H9 (cell line): ENCODE measurements at regions not wholly inside any gene's neighbourhood (a gene's known extent, or its start where the extent isn't known, plus 50 kb on each side); places are given as distances from the start of the nearest gene placed in this dataset.

ENCODE experiments used
- DNase-seq: peaks from one replicate; pipeline ENCODE4 v3.0.0-alpha.2; 2017
- H2AFZ ChIP-seq: one replicate; pipeline ENCODE4 v1.6.1; 2013; ENCODE audit warnings: mild to moderate bottlenecking, low read length, control low read depth, moderate library complexity
- H2AK5ac ChIP-seq: 2 replicates; pipeline ENCODE4 v1.6.1; 2013; ENCODE audit warnings: low read length, control low read depth, mixed read lengths; ENCODE audit not compliant: insufficient read length
- H2BK120ac ChIP-seq: one replicate; pipeline ENCODE4 v1.6.1; 2013; ENCODE audit warnings: low read depth, mild to moderate bottlenecking, low read length, control low read depth, inconsistent platforms; ENCODE audit not compliant: poor library complexity, severe bottlenecking
- H2BK12ac ChIP-seq: 2 replicates; pipeline ENCODE4 v1.6.1; 2013; ENCODE audit warnings: low read length, control low read depth, mixed read lengths, low read depth; ENCODE audit not compliant: insufficient read length
- H2BK15ac ChIP-seq: 2 replicates; pipeline ENCODE4 v1.6.1; 2013; ENCODE audit warnings: low read depth, low read length, control low read depth
- H2BK20ac ChIP-seq: one replicate; pipeline ENCODE4 v1.6.1; 2013; ENCODE audit warnings: low read depth, mild to moderate bottlenecking, low read length, control low read depth, inconsistent platforms; ENCODE audit not compliant: poor library complexity, severe bottlenecking
- H2BK5ac ChIP-seq: 2 replicates; pipeline ENCODE4 v1.6.1; 2013; ENCODE audit warnings: low read length, control low read depth, mixed read lengths; ENCODE audit not compliant: insufficient read length
- H3K14ac ChIP-seq: 2 replicates; pipeline ENCODE4 v1.6.1; 2013; ENCODE audit warnings: low read length, control low read depth; ENCODE audit not compliant: insufficient read depth
- H3K18ac ChIP-seq: 2 replicates; pipeline ENCODE4 v1.6.1; 2013; ENCODE audit warnings: low read depth, mild to moderate bottlenecking, mixed read lengths, low read length, control low read depth; ENCODE audit not compliant: insufficient read length
- H3K23ac ChIP-seq: 2 replicates; pipeline ENCODE4 v1.6.1; 2013; ENCODE audit warnings: low read length, control low read depth, mixed read lengths, low read depth; ENCODE audit not compliant: insufficient read length
- H3K23me2 ChIP-seq: 2 replicates; pipeline ENCODE4 v1.6.1; 2013; ENCODE audit warnings: low read depth, mild to moderate bottlenecking, mixed read lengths, low read length, control low read depth; ENCODE audit not compliant: insufficient read length, poor library complexity, severe bottlenecking
- H3K27ac ChIP-seq: 2 replicates; pipeline ENCODE4 v1.5.1; 2013; ENCODE audit warnings: low read length, control low read depth, mixed read lengths, low read depth; ENCODE audit not compliant: insufficient read length
- H3K27me3 ChIP-seq: 2 replicates; pipeline ENCODE4 v1.6.1; 2013; ENCODE audit warnings: low read length, control low read depth, inconsistent platforms; ENCODE audit not compliant: insufficient read depth
- H3K4ac ChIP-seq: 2 replicates; pipeline ENCODE4 v1.6.1; 2013; ENCODE audit warnings: low read depth, mild to moderate bottlenecking, control low read depth, inconsistent platforms, low read length, moderate library complexity
- H3K4me1 ChIP-seq: 2 replicates; pipeline ENCODE4 v1.6.1; 2013; ENCODE audit warnings: low read length, control low read depth, inconsistent platforms; ENCODE audit not compliant: insufficient read depth
- H3K4me2 ChIP-seq: 2 replicates; pipeline ENCODE4 v1.6.1; 2013; ENCODE audit warnings: low read length, control low read depth, mixed read lengths; ENCODE audit not compliant: insufficient read length, insufficient read depth
- H3K56ac ChIP-seq: 2 replicates; pipeline ENCODE4 v1.6.1; 2013; ENCODE audit warnings: low read depth, mild to moderate bottlenecking, mixed read lengths, low read length, control low read depth; ENCODE audit not compliant: insufficient read length
- H3K79me1 ChIP-seq: 2 replicates; pipeline ENCODE4 v1.6.1; 2013; ENCODE audit warnings: low read depth, mild to moderate bottlenecking, moderate library complexity, low read length, control low read depth, inconsistent platforms; ENCODE audit not compliant: insufficient read depth, poor library complexity, severe bottlenecking
- H3K79me2 ChIP-seq: 2 replicates; pipeline ENCODE4 v1.6.1; 2013; ENCODE audit warnings: low read length, control low read depth, inconsistent platforms; ENCODE audit not compliant: insufficient read depth
- H3K9ac ChIP-seq: 2 replicates; pipeline ENCODE4 v1.6.1; 2013; ENCODE audit warnings: low read length, control low read depth, mixed read lengths; ENCODE audit not compliant: insufficient read length; ENCODE audit errors: extremely low read depth
- H3K9me3 ChIP-seq: one replicate; pipeline ENCODE4 v1.6.1; 2013; ENCODE audit warnings: low read depth, low read length, inconsistent platforms; ENCODE audit not compliant: control insufficient read depth
- H3T11ph ChIP-seq: one replicate; pipeline ENCODE4 v1.6.1; 2013; ENCODE audit warnings: mild to moderate bottlenecking, low read length, control low read depth, inconsistent platforms
- H4K20me1 ChIP-seq: one replicate; pipeline ENCODE4 v1.6.1; 2013; ENCODE audit not compliant: control insufficient read depth, insufficient read length, insufficient read depth
- H4K5ac ChIP-seq: 2 replicates; pipeline ENCODE4 v1.6.1; 2013; ENCODE audit warnings: low read depth, mild to moderate bottlenecking, mixed read lengths, low read length, control low read depth; ENCODE audit not compliant: insufficient read length
- H4K8ac ChIP-seq: replicated peaks from 2 replicates; pipeline ENCODE4 v1.6.1; 2013; ENCODE audit warnings: low read length, control low read depth, mixed read lengths, low read depth; ENCODE audit not compliant: insufficient read length
- H4K91ac ChIP-seq: 2 replicates; pipeline ENCODE4 v1.6.1; 2013; ENCODE audit warnings: low read depth, mild to moderate bottlenecking, moderate library complexity, mixed read lengths, low read length, control low read depth; ENCODE audit not compliant: insufficient read length
- H3K27ac Mint-ChIP-seq, 3 experiments: 2 replicates in 2 of 3; 3 replicates in 1 of 3; pipeline ENCODE4 v1.8.0; 2020 to 2021; ENCODE audit warnings: mixed read lengths in 3 of 3, mild to moderate bottlenecking in 1 of 3, moderate library complexity in 1 of 3
- H3K27me3 Mint-ChIP-seq: 2 replicates; pipeline ENCODE4 v1.8.0; 2021; ENCODE audit warnings: low read depth, mild to moderate bottlenecking, moderate library complexity, mixed read lengths
- H3K36me3 Mint-ChIP-seq, 3 experiments: 2 replicates in 2 of 3; 3 replicates in 1 of 3; pipeline ENCODE4 v1.8.0; 2020 to 2021; ENCODE audit warnings: low read depth in 3 of 3, mixed read lengths in 3 of 3; ENCODE audit not compliant: insufficient read depth in 1 of 3
- H3K4me1 Mint-ChIP-seq, 2 experiments: 2 replicates each; pipeline ENCODE4 v1.8.0; 2020; ENCODE audit warnings: mixed read lengths in 2 of 2
- H3K4me3 Mint-ChIP-seq, 2 experiments: 2 replicates in 1 of 2; 3 replicates in 1 of 2; pipeline ENCODE4 v1.8.0; 2020 to 2021; ENCODE audit warnings: mild to moderate bottlenecking in 2 of 2, mixed read lengths in 2 of 2, moderate library complexity in 1 of 2
- H3K9me3 Mint-ChIP-seq, 2 experiments: 2 replicates in 1 of 2; 3 replicates in 1 of 2; pipeline ENCODE4 v1.8.0; 2020; ENCODE audit warnings: mild to moderate bottlenecking in 2 of 2, mixed read lengths in 2 of 2, moderate library complexity in 1 of 2
- WGBS: extraction: QIAGEN DNeasy Blood & Tissue Kit; methylation state at CpG from one replicate; pipeline ENCODE4 v1.1.7; 2013; ENCODE audit warnings: missing lambda C conversion rate, low lambda C conversion rate, mixed read lengths; ENCODE audit not compliant: insufficient read length; ENCODE audit errors: extremely low coverage; 5-methylcytosine and 5-hydroxymethylcytosine counted together
- TF ChIP-seq, protein P1 (sequence below): fragments of 200-600 bp; sonication (generic); conservative IDR thresholded peaks from 3 replicates; pipeline ENCODE4 v1.8.0; 2021; ENCODE audit warnings: antibody characterized with exemption, mild to moderate bottlenecking

DNA sequence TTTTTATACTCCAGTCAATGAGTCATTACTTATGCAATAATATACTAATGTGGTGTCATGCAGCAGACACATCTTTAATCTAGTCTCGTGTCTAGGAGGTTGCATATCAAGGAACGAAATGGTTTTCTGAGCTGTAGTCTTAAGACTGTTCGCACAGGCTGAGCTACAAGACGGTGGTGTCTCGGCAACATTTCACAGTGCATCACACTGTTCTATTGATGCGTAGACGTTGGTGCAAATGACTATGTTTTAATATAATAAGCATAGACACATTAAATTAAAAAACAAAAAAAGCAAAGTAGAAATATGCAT, 864.2 kb downstream of the GALR1 start:
- H3K36me3 Mint-ChIP-seq, result no peaks in the 10 kb centered on the region; a peak in 1 of 7 replicates
- no peak overlapping the region; a peak in 1 of 7 replicates for H3K27ac Mint-ChIP-seq
- WGBS, result no CpG with 5 or more reads among the region's 7 CpGs

More for the DNA sequence above, 864.2 kb downstream of the GALR1 start:
- H3K23me2 ChIP-seq, result no peaks in the 10 kb centered on the region
- no peak overlapping the region for H2BK120ac ChIP-seq
- Mint-ChIP-seq H3K4me3 (no peak overlapping the region), H3K27me3 (no peaks in the 10 kb centered on the region), H3K9me3 (0 out of 5 replicates have a peak, but pooled peaks cover 0 to 3% of the 10 kb centered on the region in 2 experiments), H3K4me1 (no peaks in the 10 kb centered on the region)
- H3T11ph ChIP-seq, result no peak overlapping the region
- no peak overlapping the region for H3K23ac ChIP-seq
- no peaks in the 10 kb centered on the region for H3K79me1 ChIP-seq
- H3K4me2 ChIP-seq, result no peak overlapping the region
- H3K27ac ChIP-seq, result no peak overlapping the region
- H3K56ac ChIP-seq, result no peak overlapping the region
- no peak overlapping the region for H3K18ac ChIP-seq
- no peak overlapping the region for H2BK12ac ChIP-seq
- no peak overlapping the region for H3K4ac ChIP-seq
- no peak overlapping the region for H3K14ac ChIP-seq
- H3K79me2 ChIP-seq, result no peaks in the 10 kb centered on the region
- H3K9ac ChIP-seq, result no peak overlapping the region
- no peak overlapping the region for H4K8ac ChIP-seq
- no peak overlapping the region for H4K5ac ChIP-seq
- no peak overlapping the region for H2BK20ac ChIP-seq
- no peak overlapping the region for H4K91ac ChIP-seq
- H3K27me3 ChIP-seq, result no peaks in the 10 kb centered on the region
- H2AK5ac ChIP-seq, result no peak overlapping the region
- H2BK15ac ChIP-seq, result no peak overlapping the region
- TF ChIP-seq, protein P1, sequence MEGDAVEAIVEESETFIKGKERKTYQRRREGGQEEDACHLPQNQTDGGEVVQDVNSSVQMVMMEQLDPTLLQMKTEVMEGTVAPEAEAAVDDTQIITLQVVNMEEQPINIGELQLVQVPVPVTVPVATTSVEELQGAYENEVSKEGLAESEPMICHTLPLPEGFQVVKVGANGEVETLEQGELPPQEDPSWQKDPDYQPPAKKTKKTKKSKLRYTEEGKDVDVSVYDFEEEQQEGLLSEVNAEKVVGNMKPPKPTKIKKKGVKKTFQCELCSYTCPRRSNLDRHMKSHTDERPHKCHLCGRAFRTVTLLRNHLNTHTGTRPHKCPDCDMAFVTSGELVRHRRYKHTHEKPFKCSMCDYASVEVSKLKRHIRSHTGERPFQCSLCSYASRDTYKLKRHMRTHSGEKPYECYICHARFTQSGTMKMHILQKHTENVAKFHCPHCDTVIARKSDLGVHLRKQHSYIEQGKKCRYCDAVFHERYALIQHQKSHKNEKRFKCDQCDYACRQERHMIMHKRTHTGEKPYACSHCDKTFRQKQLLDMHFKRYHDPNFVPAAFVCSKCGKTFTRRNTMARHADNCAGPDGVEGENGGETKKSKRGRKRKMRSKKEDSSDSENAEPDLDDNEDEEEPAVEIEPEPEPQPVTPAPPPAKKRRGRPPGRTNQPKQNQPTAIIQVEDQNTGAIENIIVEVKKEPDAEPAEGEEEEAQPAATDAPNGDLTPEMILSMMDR, result no peak
- no peak overlapping the region for H2BK5ac ChIP-seq
- no peak overlapping the region for H2AFZ ChIP-seq
- H3K4me1 ChIP-seq, result no peaks in the 10 kb centered on the region
- H4K20me1 ChIP-seq, result no peaks in the 10 kb centered on the region
- DNase-seq, result no peak
- H3K9me3 ChIP-seq, result no peaks in the 10 kb centered on the region
